ENCODE measurements at regions not wholly inside any gene's neighbourhood (a gene's known extent, or its start where the extent isn't known, plus 50 kb on each side); places are given as distances from the start of the nearest gene placed in this dataset.

DNA sequence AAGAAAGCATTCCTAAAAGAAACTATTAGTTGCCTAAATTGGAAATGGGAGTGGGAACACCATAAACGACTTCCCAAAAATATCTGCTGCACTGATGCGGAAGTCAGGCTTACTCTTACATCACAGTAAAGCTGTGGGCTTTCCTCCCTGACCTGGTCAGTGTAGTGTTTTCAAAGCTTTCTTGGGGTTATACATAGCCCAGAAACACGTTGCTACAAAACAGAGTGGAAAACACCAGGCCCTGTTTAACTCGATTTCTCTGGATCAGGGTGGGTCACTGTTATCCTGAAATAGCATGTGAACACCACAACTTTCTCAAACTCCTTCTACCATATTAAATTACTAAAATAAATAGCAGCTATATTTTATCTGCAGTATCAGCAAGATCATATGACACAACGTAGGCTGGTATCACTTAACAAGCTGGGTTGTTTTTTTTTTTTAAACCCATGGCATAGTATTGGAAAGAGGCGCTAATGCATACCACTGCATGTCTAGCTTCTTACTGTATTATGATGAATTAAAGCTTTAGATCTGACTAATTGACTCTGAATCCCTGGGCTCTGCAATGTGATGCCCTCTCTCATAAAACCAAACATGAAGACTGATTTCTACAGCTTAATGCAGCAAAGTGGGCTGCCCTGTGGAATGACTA is 184.6 kb downstream of the TGFB2 start:
- TF ChIP-seq EZH2phosphoT487 (IDR thresholded peaks at IDR 0.05; ENCODE audit: low read length) (no peak), EZH2 (optimal IDR thresholded peaks at IDR 0.05; ENCODE audit: low read depth, low read length) (no peak)
- TF ChIP-seq, protein P1, sequence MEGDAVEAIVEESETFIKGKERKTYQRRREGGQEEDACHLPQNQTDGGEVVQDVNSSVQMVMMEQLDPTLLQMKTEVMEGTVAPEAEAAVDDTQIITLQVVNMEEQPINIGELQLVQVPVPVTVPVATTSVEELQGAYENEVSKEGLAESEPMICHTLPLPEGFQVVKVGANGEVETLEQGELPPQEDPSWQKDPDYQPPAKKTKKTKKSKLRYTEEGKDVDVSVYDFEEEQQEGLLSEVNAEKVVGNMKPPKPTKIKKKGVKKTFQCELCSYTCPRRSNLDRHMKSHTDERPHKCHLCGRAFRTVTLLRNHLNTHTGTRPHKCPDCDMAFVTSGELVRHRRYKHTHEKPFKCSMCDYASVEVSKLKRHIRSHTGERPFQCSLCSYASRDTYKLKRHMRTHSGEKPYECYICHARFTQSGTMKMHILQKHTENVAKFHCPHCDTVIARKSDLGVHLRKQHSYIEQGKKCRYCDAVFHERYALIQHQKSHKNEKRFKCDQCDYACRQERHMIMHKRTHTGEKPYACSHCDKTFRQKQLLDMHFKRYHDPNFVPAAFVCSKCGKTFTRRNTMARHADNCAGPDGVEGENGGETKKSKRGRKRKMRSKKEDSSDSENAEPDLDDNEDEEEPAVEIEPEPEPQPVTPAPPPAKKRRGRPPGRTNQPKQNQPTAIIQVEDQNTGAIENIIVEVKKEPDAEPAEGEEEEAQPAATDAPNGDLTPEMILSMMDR (IDR thresholded peaks at IDR 0.05; ENCODE audit: low read length) = no peak
- no peaks in the 10 kb centered on the region for H4K20me1 ChIP-seq (ENCODE audit: insufficient read depth, low read length)
- H3K9me3 ChIP-seq (replicated peaks; ENCODE audit: insufficient read depth, low read length) = no peaks in the 10 kb centered on the region
- no peaks in the 10 kb centered on the region for H3K9me2 ChIP-seq (replicated peaks; ENCODE audit: insufficient read depth, low read length)
- H3K9ac ChIP-seq (ENCODE audit: low read length) = no peak overlapping the region
- no peaks in the 10 kb centered on the region for H3K79me2 ChIP-seq (ENCODE audit: low read length)
- H3K4me1 ChIP-seq (ENCODE audit: low read length) = no peaks in the 10 kb centered on the region
- no peaks in the 10 kb centered on the region for H3K36me3 ChIP-seq (replicated peaks; ENCODE audit: insufficient read depth, low read length)
- DNase-seq = no peak
- no peaks in the 10 kb centered on the region for H3F3A ChIP-seq (ENCODE audit: insufficient read depth, low read length)
- no peak overlapping the region for H3K4me3 ChIP-seq (ENCODE audit: low read length)
- H3K27me3 ChIP-seq (replicated peaks; ENCODE audit: insufficient read depth, low read length) = no peaks in the 10 kb centered on the region
- no peak overlapping the region for H2AFZ ChIP-seq (ENCODE audit: low read length)
- H3K4me2 ChIP-seq (ENCODE audit: low read depth, low read length) = no peak overlapping the region
- H3K27ac ChIP-seq (ENCODE audit: low read length) = no peak overlapping the region

DNA sequence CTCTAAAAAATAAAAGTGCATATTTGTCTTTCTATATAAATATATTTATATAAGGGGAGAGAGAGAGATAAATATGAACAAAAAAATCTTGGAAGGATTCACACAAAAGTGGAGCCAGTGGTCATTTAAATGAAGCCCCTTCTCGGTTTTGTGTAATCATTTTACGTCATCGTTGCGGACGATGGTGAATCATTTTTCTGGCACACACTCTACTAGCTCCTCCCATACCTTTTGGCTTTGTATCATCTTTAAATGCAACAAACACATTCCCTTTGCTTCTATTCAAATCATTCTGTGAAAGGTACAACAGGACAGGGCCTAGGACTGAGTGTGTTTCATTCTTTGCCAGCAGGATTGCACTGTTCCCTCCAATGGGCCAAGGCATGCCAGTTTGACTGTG is 186.8 kb downstream of the TGFB2 start:
- Histone ChIP-seq H3K4me3 (ENCODE audit: low read length) (no peak overlapping the region), H3K9ac (ENCODE audit: low read length) (no peak overlapping the region), H3K9me3 (replicated peaks; ENCODE audit: insufficient read depth, low read length) (no peaks in the 10 kb centered on the region), H3K27me3 (replicated peaks; ENCODE audit: insufficient read depth, low read length) (no peaks in the 10 kb centered on the region), H3K27ac (ENCODE audit: low read length) (no peak overlapping the region), H2AFZ (ENCODE audit: low read length) (no peak overlapping the region), H3K79me2 (ENCODE audit: low read length) (no peaks in the 10 kb centered on the region), H3K4me1 (ENCODE audit: low read length) (no peaks in the 10 kb centered on the region), H4K20me1 (ENCODE audit: insufficient read depth, low read length) (no peaks in the 10 kb centered on the region), H3F3A (ENCODE audit: insufficient read depth, low read length) (no peaks in the 10 kb centered on the region), H3K36me3 (replicated peaks; ENCODE audit: insufficient read depth, low read length) (no peaks in the 10 kb centered on the region), H3K9me2 (replicated peaks; ENCODE audit: insufficient read depth, low read length) (no peaks in the 10 kb centered on the region), H3K4me2 (ENCODE audit: low read depth, low read length) (no peak overlapping the region)
- TF ChIP-seq EZH2 (optimal IDR thresholded peaks at IDR 0.05; ENCODE audit: low read depth, low read length) = no peak
- TF ChIP-seq, protein P1 (IDR thresholded peaks at IDR 0.05; ENCODE audit: low read length) = no peak
- no peak for TF ChIP-seq EZH2phosphoT487 (IDR thresholded peaks at IDR 0.05; ENCODE audit: low read length)
- no peak for DNase-seq

DNA sequence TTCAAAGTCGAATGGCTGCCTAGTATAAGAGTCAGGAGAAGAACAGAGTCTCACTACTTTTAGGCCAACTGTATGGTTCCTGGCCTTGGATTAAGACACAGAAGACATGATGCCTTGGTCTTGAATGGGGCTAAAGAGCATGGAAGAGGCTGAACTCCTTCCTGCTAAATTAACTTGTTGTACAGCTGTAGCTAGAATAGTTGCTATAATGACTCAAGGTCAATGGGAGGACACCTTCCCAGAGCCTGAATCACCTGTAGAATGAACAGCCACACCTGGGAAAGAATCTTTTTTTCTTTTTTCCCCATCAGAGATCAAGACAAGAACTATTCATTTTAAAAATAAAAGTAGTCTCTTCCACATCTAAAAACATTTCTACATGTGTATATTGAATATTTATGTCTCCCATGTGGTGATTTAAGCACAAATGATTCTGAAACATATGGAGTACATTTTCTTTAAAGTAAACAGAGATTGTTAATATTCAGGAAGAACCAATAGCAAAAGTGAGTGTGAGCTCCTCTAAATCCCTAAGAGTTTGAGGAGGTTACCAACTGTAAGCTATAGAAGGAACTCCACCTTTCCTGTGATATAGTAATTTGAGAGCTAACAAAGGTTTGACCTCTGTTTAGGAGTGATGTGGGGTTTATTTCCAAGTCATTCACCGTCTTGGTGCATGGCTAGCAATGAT is 191.3 kb downstream of the TGFB2 start:
- Histone ChIP-seq H2AFZ (ENCODE audit: low read length) (no peak overlapping the region), H3F3A (ENCODE audit: insufficient read depth, low read length) (no peaks in the 10 kb centered on the region), H3K27me3 (replicated peaks; ENCODE audit: insufficient read depth, low read length) (no peaks in the 10 kb centered on the region), H3K4me3 (ENCODE audit: low read length) (no peak overlapping the region), H3K36me3 (replicated peaks; ENCODE audit: insufficient read depth, low read length) (no peaks in the 10 kb centered on the region), H3K9ac (ENCODE audit: low read length) (no peak overlapping the region), H3K9me2 (replicated peaks; ENCODE audit: insufficient read depth, low read length) (no peaks in the 10 kb centered on the region), H4K20me1 (ENCODE audit: insufficient read depth, low read length) (no peaks in the 10 kb centered on the region), H3K9me3 (replicated peaks; ENCODE audit: insufficient read depth, low read length) (no peaks in the 10 kb centered on the region), H3K79me2 (ENCODE audit: low read length) (no peaks in the 10 kb centered on the region), H3K27ac (ENCODE audit: low read length) (no peak overlapping the region), H3K4me2 (ENCODE audit: low read depth, low read length) (no peak overlapping the region), H3K4me1 (ENCODE audit: low read length) (no peaks in the 10 kb centered on the region)
- no peak for DNase-seq
- TF ChIP-seq EZH2 (optimal IDR thresholded peaks at IDR 0.05; ENCODE audit: low read depth, low read length) (no peak), EZH2phosphoT487 (IDR thresholded peaks at IDR 0.05; ENCODE audit: low read length) (no peak)
- TF ChIP-seq, protein P1 (IDR thresholded peaks at IDR 0.05; ENCODE audit: low read length) = no peak

Data from MM.1S (cell line).